Umbilical cord (tissue), 1 donor: ENCODE measurements at regions not wholly inside any gene's neighbourhood (a gene's known extent, or its start where the extent isn't known, plus 50 kb on each side); places are given as distances from the start of the nearest gene placed in this dataset.
A peak's percentile ranks its signal among the peaks of the same experiment; 100 is the strongest.
"Not testable (repeated sequence)": the region's sequence is repeated elsewhere in the genome, so short reads cannot be mapped to it uniquely, and the experiment has no call there.

Experiments
- DNase-seq: peaks from one replicate; pipeline ENCODE4 v3.0.0-alpha.2; 2015; ENCODE audit warnings: low spot score

DNA sequence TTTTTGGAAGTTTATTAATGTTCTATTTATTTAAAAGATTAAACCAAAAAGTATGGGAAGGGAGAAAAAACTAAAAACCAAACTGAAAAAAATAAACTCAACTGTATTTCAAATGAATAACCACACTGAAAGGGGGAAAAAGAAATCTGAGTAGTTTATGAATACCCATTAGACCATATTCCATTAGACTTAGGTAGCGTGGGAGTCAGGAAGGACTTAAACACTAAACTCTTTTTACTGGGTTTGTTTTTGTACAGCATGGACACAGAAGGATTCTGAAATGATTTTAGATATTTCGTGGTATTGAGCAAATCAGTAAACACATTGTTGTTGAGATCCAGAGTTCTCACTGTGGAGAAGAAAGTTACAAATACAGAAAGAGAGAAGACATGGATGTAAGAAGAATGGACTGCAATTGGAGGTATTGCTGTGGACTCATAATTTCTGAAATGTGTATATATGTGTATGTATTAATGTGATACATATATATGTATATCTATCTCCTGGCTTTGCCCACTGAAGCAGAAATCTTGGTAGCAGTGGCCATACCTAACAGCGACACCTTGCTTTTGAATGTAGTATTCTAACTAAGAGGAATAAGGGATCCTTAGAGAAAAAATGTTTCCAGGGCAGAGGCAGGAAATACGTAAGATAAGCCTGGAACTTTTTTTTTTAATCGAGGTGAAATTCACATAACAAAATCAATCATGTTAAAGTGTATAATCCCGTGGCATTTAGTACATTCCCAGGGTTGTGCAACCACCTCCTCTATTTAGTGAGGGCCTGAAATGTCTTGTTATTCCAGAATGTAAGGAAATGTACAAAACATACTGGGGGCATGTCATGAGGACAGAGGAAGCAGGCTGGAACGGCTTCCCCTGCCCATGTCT lies 228.8 kb downstream of the SMARCA2 start:
- DNase-seq, result peak; percentile 20

DNA sequence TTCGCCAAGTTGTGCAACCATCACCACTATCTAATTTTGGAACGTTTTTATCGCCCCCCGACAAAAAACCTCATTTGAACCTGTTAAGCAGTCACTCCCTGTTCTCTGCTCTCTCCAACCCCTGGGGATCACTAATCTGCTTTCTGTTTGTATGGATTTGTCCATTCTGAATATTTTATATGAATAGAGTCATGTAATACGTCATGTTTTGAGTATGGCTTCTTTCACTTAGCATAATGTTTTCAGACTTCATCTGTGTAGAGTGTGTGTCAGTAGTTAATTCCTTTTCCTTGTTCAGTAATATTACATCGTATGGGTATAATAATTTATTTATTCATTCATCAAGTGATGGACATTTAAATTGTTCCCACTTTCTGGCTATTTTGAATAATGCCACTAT lies 232.2 kb downstream of the SMARCA2 start:
- no peak for DNase-seq

DNA sequence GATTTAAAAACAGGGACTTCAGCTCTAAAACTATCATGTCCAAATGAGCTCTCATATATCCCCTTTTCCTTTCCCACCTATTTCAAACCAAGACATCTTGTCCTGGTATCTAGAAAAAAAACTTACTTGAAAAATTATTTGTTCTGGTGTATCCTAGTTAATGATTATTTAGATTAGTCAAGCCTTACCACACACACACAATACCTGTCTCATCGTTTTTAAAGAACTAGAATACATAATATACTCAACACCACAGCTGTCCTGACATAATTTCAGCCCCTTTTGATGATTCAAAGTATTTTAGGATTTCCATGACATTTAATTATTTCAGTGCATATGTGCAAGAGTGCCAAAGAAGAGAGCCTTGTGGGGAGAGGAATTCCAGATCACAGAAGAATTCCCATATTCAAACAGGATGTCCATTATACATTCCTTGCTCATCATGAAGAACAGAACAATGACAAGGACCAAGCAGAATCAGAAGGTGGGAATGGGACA lies 233.7 kb downstream of the SMARCA2 start:
- no peak for DNase-seq

DNA sequence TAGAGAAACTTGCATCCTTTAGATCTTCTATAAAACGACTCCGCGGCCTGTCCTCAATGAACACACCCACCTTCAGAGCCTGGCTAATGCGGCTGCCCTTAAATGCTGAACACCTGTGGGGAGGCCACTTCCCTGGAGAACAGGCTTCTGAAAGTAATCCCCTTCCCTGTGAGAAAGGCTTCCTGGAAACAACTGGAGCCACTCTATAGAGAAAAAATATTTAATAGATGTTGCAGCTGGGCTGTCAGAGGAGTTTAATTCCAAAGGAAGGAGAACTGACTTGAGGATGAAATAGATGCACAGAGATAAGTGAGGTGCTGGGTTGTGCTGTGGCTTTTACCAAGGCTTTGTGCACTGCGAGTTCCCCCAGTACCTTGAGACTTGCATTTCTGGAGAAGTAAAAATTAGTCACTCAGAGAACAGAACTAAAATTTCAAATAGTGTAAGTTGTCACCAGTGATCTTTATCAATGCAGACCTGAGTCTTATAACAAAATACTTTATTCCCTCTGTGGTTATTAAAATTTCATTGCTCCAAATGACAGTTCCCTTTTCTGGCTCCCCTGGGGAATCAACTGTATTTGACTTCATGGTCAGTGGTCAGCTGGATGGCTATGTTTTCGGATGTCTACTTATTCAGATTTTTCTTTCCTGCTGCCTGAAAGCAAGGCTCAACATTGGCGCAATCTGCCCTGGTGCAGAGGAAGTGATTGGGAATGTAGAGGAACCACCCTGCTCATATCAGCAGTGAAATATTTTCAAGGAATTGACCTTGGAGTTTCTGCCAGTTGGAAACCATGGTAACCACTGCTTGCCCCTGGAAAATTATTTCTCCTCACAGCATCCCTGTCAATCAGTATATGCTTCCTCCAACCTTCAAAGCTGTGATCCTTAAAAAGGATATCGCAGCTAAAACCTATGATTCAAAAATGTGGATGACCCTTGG lies 238.8 kb downstream of the SMARCA2 start:
- DNase-seq, result no peak

DNA sequence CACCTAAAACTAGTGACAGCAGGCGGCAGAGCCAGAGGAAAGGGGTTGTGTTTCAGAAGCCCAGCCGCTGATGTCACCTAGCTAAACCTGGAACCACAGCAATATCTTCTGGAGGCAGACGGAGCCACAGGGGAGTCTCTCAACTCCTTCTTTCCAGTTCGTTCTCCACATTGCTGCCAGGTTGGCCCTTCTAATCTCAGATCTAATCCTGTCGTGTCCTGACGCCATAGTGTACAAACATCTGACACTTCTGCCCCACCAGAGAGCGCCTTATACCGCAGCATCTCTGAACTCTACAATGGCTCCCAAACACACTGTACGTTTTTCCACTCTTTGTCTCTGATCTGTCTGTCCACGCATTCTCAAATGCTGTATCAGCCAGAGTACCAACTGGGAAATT lies 240.0 kb downstream of the SMARCA2 start:
- no peak for DNase-seq

DNA sequence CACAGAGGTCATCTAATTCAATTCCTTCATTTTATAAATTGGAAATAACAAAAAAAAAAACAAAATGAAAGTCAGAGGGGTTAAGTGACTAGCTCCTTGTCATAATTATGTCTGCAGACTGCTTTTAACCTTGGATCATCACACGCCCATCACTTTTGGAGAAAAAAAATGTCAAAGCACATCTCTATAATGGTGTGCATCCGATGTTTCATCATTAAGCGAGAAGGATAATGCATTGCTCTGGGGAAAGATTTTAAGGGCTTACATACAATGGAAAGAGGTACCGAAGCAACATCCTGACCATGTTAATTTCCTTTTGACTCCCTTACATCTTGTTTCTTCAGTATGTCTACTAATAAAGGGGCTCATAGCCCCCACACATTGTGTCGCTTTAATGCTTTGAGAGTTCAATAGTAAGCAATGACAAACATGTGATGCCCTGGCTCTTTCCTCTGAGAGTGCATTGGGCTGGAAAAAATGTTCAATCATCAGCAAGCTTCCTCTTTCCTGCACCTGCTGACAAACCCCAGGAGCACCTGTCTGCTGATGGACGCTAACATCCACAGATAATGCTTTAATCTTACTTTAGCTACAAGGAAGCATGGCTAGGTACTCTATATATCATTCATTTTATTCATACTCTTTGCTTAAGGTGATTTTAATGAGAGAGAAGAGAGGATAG lies 242.2 kb downstream of the SMARCA2 start:
- DNase-seq, result no peak

DNA sequence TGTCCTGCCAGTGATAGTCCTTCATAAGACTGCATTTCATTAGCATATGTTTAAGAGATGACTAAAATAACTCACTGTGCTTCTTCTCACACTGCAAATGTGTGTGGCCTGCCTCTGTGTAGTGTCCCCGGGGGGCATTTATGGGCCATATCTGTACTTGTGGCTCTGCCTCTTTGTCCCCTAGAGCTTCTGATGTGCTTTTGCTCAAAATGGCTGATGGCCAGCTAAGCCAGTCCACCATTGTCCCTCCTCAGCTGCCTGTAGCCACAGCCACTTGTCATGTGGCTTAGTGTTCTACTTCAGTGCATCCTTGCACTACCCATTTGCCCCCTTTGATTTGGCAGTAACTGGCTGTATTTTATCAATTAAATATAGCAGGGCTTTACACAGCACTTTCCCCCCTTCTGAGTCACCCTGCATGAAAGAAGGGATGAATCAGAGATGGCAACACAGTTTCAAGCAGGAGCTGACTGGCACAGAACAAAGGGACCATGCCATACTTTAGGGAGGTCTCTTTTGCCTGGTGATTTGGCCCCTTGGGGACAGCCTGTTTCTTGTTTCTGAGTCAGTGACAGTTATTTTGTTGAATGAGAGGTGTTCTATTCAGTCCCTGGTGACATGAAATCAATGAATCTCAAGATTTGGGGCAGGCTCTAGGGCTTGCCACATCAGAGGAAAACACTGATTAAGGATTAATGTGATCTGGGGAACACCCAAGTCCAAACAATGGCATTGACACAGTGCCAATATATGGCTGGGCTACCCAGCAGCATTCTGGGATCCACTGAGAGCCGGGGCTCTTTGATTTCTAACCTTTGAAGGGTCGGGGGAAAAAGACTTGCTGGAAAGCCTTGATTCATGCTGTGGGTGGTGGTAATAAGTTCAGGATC lies 245.5 kb downstream of the SMARCA2 start:
- peak; percentile 43 for DNase-seq

DNA sequence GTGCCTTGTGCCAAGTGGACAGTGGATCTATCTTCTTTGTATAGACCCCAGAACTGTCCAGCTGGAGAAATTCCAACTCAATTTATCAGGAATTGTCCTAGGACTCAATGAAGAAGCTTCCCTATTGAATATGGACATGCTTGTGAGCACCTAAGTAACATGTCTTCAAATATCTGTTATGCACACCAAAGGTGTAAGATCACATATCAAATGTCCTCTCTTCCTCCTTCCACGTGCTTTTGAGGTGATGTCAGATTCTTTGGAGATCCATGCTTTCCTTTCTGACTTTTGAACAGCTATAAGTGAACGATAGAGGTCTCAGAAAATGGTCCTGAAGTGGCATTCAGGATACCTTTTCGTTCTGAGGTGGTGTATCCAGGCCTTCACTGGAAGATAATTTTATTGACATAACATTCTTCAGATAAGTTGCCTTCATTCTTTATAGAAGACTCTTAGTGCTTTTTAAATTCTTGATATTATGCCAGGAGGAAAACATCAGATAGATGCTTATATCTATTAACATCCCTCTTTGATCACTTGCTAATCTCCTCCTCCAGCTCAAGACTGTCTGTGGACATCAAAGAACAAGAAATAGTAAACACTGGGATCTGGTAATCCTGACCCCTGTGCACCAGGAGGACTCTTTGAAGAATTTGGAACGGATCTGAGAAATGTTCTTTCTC lies 246.4 kb downstream of the SMARCA2 start:
- DNase-seq, result peak; percentile 77

DNA sequence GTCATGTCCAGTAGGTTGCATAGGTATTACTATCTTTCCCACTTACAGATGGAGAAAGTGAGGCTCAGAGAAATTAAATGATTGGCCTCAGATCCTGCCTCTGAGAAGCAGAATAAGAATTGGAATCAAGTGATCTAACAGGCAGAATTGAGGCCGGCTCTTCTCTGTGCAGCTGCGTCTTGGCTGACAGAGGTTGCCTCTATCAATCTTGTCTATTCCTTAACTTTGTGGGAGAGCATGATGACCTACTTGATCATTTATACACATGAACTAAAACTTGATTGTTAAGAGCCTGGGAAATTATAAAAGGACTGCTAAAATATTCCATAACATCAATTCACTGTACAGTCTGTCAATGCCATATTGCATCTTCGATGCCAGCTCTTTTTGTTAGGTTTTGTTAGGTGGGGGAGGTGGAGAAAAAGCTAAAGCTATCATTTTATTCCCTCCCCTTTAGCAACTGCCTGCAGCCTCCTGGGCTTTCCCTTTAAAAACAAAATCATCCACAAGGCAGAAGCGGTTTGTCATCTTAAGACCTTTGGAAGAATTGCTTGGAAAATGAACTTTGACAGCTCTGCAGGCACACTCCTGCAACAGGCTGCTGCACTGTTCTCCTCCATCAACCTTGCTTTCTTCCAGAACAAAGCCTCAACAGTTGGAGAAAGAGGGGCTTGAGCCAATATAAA lies 247.4 kb downstream of the SMARCA2 start:
- DNase-seq, result peak; percentile 43

DNA sequence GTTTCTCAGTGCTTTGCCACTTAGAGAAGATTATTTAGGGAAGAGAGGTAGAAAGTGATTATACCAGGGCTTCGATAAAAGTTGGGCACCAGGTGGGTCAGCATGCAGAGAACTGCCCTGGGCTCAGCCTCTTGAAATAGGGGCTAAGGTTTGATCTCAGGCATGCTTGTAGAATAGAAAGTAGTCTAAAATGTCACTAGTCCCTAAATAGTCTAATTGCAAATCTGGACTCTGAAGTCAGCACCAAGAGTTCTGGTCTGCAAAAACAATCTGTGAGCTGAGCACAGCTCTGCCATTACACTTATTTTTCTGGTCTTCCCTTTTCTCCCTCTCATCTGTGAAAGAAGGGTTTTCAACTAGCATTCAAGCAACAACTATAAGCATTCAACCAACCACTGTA lies 248.0 kb downstream of the SMARCA2 start:
- DNase-seq, result no peak

DNA sequence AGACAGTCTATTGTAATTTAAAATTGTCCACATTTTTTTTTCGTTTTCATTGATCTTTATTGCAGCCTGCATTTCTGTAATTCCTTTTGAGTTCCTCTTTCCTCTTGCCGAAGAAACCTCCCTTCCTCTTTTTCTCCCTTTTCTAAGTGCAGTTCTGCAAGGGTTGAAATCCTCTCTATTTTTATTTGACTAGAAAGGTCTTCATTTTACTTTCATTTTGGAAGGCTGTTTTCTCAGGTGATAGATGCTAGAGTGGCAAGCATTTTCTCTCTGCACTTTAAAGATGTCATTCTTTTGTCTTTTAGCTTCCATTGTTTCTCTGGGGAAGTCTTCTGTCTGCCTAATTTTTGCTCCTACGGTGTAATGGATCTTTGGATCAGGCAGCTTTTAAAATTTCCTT lies 248.5 kb downstream of the SMARCA2 start:
- no peak for DNase-seq

DNA sequence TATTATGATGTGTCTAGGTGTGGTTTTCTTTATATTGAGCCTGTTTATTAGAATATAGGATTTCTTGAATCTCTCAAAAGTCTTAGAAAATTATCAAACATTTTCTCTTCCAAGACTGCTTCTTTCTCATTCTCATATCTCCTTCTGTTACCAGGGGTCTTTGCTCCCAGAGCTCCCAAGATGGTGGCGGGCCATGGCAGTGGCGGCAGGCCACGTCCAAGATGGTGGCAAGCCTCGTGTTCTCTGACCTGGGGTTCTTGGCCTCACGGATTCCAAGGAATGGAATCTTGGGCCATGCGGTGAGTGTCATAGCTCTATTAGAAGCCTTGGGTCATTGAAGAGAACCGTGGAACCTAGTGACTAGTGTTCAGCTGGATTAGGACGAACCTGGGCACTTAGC lies 248.9 kb downstream of the SMARCA2 start:
- DNase-seq, result no peak

DNA sequence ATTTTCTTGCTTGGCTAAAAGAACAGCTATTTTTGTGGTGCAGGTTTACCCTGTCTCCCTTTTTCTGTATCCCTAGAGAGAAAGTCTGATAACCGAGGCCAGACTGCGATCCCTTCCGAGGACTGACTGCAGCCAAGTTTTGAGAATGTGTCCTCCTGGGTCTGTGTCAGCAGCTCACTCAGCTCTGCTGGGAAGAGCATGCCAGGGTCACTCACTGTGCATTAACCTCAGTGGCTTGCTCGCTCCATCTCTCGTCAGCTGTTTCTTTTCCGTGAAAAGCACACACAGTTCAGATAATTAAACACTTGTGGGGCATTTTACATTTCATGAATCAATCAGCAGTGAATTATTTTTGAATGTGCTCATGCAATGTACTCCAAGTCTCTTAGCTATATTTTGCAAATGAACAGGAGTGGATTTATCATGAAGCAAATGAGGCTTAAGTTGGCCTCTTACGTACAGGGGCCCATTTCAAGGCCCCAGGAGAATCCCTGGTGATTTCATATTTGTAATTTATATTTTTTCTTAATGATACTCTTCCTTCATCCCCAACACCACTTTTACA lies 252.1 kb downstream of the SMARCA2 start:
- DNase-seq, result peak; percentile 72

DNA sequence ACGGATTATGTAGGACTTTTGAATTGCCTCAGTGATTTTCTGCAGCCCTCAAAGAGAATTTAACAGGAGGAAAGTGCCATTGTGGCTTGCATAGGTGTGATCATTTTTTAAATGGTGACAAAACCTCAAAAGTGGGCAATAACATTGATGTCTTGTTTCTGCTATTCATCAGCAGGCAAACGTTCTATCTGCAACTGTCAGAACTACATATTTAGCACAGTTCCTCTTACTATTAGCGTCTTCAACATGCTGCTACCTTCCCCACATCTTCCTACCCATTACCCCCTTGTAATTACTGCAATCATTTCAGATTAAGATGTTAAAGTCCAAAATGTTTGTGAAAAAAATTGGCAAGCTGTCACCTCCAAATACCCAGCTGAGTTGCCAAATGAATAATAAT lies 254.6 kb downstream of the SMARCA2 start:
- DNase-seq, result no peak

DNA sequence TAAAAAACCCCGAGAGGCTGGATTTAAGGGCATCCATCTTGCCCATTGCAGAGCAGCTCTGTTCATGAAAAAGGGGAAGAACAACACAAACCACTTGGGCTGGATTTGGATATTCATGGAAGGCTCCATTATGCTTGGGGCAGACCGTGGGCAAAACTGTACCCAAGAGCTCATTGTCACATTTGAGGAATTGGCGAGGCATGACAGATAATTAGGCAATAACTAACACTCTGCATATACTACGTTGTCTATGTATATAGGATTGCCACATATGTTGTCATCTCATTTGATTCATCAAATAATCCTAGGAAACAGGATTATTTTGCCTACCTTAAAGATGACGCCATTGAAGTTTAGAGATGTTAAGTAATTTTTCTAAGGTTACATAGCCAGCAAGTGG lies 255.4 kb downstream of the SMARCA2 start:
- no peak for DNase-seq

DNA sequence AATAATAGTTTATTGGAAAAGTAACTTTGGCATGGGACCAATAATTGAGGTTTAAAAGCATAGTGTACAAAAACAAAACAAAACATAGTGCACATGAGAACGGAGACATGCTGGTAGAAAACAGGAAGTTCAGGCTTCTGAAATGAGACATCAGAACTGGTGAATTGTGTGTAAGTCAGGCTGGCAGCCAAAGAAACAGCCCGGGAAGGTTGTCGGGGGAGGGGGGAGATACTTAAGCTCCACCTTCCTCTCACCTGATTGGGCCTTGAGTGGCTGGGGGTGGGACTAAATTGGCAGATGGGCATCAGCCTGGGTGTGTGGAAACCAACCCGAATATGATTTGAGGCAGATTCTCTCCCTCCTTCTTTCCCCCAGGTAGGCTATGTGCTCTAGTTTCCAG lies 256.3 kb downstream of the SMARCA2 start:
- DNase-seq, result no peak

DNA sequence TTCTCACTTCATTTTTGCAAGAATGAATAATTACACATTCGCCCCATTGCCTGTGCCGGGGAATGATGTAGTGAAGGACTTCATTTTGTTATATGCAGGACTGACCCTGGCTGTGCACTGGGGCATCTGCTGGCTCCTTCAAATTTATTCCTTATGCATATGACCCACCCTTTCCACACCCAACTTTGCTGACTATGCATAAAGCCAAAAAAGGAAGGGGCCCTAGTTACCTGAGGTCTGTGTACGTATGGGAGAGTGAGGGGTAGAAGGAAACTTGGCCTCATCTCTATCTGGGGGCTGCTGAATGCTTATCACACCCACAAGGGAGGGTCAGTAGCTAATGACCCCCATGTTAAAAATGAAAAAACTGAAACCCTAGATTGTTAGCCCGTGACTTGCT lies 259.6 kb downstream of the SMARCA2 start:
- DNase-seq, result no peak

DNA sequence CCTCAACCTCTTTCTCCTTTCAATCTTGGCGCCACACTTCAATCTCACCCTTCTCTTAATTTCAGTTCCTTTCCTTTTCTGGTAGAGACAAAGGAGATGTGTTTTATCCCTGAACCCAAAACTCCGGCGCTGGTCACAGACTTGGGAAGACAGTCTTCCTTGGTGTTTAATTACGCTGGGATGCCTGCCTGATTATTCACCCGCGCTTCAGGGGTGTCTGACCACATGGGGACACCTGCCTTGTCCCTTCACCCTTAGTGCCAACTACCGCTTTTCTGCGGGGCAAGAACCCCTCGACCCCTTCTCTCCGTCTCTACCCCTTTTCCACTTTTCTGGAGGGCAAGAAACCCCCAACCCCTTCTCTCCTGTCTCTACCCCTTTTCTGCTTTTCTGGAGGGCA lies 261.1 kb downstream of the SMARCA2 start:
- no peak for DNase-seq

DNA sequence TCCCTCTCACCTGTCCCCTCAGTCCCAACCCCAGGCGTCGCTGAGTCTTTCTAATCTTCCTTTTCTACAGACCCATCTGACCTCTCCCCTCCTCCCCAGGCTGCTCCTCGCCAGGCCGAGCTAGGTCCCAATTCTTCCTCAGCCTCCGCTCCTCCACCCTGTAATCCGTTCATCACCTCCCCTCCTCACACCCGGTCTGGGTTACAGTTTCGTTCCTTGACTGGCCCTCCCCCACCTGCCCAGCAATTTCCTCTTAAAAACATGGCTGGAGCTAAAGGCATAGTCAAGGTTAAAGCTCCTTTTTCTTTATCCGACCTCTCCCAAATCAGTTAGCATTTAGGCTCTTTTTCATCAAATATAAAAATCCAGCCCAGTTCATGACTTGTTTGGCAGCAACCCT lies 262.0 kb downstream of the SMARCA2 start:
- DNase-seq, result not testable (repeated sequence)
